GM23338 (cell line): ENCODE measurements at regions not wholly inside any gene's neighbourhood (a gene's known extent, or its start where the extent isn't known, plus 50 kb on each side); places are given as distances from the start of the nearest gene placed in this dataset.

ENCODE experiments used
- ATAC-seq: fragments of 200-7000 bp; cut with Tn5 transposase; 3 replicates; pipeline ENCODE4 v1.9.1; 2020
- DNase-seq: peaks from one replicate; pipeline ENCODE4 v3.0.0-alpha.2; 2015; ENCODE audit warnings: low spot score
- H2AFZ ChIP-seq: fragments of 200-600 bp; sonication (generic); 2 replicates; pipeline ENCODE4 v1.8.0; 2016; ENCODE audit warnings: antibody characterized with exemption, mild to moderate bottlenecking, moderate library complexity
- H3F3A ChIP-seq: fragments of 200-600 bp; sonication (generic); replicated peaks from 2 replicates; pipeline ENCODE4 v1.8.0; 2017; ENCODE audit warnings: antibody characterized with exemption, mixed run types, low read depth
- H3K27ac ChIP-seq: fragments of 200-600 bp; sonication (generic); 2 replicates; pipeline ENCODE4 v1.6.1; 2016; ENCODE audit warnings: low read depth
- H3K27me3 ChIP-seq: fragments of 200-600 bp; sonication (generic); 2 replicates; pipeline ENCODE4 v1.8.0; 2016; ENCODE audit warnings: mild to moderate bottlenecking, mixed run types, moderate library complexity; ENCODE audit not compliant: insufficient read depth
- H3K36me3 ChIP-seq: fragments of 200-600 bp; sonication (generic); 2 replicates; pipeline ENCODE4 v1.8.0; 2016; ENCODE audit warnings: mild to moderate bottlenecking; ENCODE audit not compliant: insufficient read depth
- H3K4me1 ChIP-seq: fragments of 200-600 bp; sonication (generic); 2 replicates; pipeline ENCODE4 v1.8.0; 2016; ENCODE audit warnings: mild to moderate bottlenecking, moderate library complexity; ENCODE audit not compliant: insufficient read depth
- H3K4me2 ChIP-seq: fragments of 200-600 bp; sonication (generic); 2 replicates; pipeline ENCODE4 v1.7.1; 2017; ENCODE audit warnings: mixed run types
- H3K4me3 ChIP-seq: fragments of 200-600 bp; sonication (generic); 2 replicates; pipeline ENCODE4 v1.6.1; 2016; ENCODE audit warnings: mixed run types
- H3K79me2 ChIP-seq: fragments of 200-600 bp; sonication (generic); replicated peaks from 2 replicates; pipeline ENCODE4 v1.8.0; 2017; ENCODE audit warnings: mild to moderate bottlenecking; ENCODE audit not compliant: insufficient read depth
- H3K9me2 ChIP-seq: fragments of 200-600 bp; sonication (generic); 2 replicates; pipeline ENCODE4 v1.8.0; 2017; ENCODE audit not compliant: insufficient read depth
- H4K20me1 ChIP-seq: fragments of 200-600 bp; sonication (generic); replicated peaks from 2 replicates; pipeline ENCODE4 v1.8.0; 2017; ENCODE audit warnings: mild to moderate bottlenecking; ENCODE audit not compliant: insufficient read depth
- H3K27ac Mint-ChIP-seq: 2 replicates; pipeline ENCODE4 v1.8.0; 2020; ENCODE audit warnings: inconsistent platforms, mild to moderate bottlenecking, moderate library complexity, mixed read lengths
- H3K27me3 Mint-ChIP-seq: 3 replicates; pipeline ENCODE4 v1.8.0; 2022; ENCODE audit warnings: low read depth, mild to moderate bottlenecking, moderate library complexity, mixed read lengths, inconsistent platforms; ENCODE audit not compliant: insufficient read depth, poor library complexity
- H3K36me3 Mint-ChIP-seq: 3 replicates; pipeline ENCODE4 v1.8.0; 2021; ENCODE audit warnings: low read depth, mild to moderate bottlenecking, inconsistent platforms, moderate library complexity, mixed read lengths
- H3K4me1 Mint-ChIP-seq: 3 replicates; pipeline ENCODE4 v1.8.0; 2020; ENCODE audit warnings: mild to moderate bottlenecking, inconsistent platforms, mixed read lengths
- H3K4me3 Mint-ChIP-seq: 3 replicates; pipeline ENCODE4 v1.8.0; 2021; ENCODE audit warnings: moderate library complexity, mild to moderate bottlenecking, inconsistent platforms, mixed read lengths
- H3K9me3 Mint-ChIP-seq: 3 replicates; pipeline ENCODE4 v1.8.0; 2020; ENCODE audit warnings: moderate library complexity, mild to moderate bottlenecking, inconsistent platforms, mixed read lengths
- CREB1 ChIP-seq: fragments of 250-450 bp; sonication (Bioruptor Pico); IDR thresholded peaks from 2 replicates; pipeline ENCODE4 v1.5.0; 2020; ENCODE audit warnings: low read depth, mild to moderate bottlenecking, moderate library complexity
- CTCF ChIP-seq, 2 experiments: fragments of 200-600 bp in 1 of 2; sonication (generic) in 1 of 2; conservative IDR thresholded peaks; 2 replicates each; pipeline versions ENCODE4 v1.5.1 to v1.6.1; 2016 to 2017; ENCODE audit warnings: antibody characterized with exemption in 2 of 2, low read depth in 2 of 2, mild to moderate bottlenecking in 2 of 2, moderate library complexity in 1 of 2
- ETS1 ChIP-seq: IDR thresholded peaks from 2 replicates; pipeline ENCODE4 v1.6.1; 2016; ENCODE audit warnings: antibody characterized with exemption
- EZH2 ChIP-seq: fragments of 200-600 bp; sonication (generic); IDR thresholded peaks from one replicate; pipeline ENCODE4 v1.8.0; 2017; ENCODE audit warnings: antibody characterized with exemption, mild to moderate bottlenecking, low read depth; ENCODE audit not compliant: unreplicated experiment
- EZH2phosphoT487 ChIP-seq: fragments of 200-600 bp; sonication (generic); IDR thresholded peaks from one replicate; pipeline ENCODE4 v1.8.1; 2018; ENCODE audit warnings: antibody characterized with exemption; ENCODE audit not compliant: unreplicated experiment
- JUNB ChIP-seq: IDR thresholded peaks from one replicate; pipeline ENCODE4 v1.6.1; 2016; ENCODE audit warnings: antibody characterized with exemption; ENCODE audit not compliant: unreplicated experiment
- NANOG ChIP-seq: IDR thresholded peaks from 2 replicates; pipeline ENCODE4 v1.6.1; 2016; ENCODE audit warnings: antibody characterized with exemption, borderline replicate concordance
- POLR2AphosphoS5 ChIP-seq: IDR thresholded peaks from 2 replicates; pipeline ENCODE4 v1.6.1; 2016; ENCODE audit warnings: antibody characterized with exemption, low read depth
- REST ChIP-seq: IDR thresholded peaks from one replicate; pipeline ENCODE4 v1.6.1; 2018; ENCODE audit warnings: antibody characterized with exemption; ENCODE audit not compliant: unreplicated experiment
- STAT1 ChIP-seq: IDR thresholded peaks from one replicate; pipeline ENCODE4 v1.6.1; 2016; ENCODE audit warnings: antibody characterized with exemption; ENCODE audit not compliant: unreplicated experiment
- ZNF114 ChIP-seq: fragments of 250-450 bp; sonication (Bioruptor Pico); IDR thresholded peaks from 2 replicates; pipeline ENCODE4 v1.5.0; 2020; ENCODE audit warnings: mild to moderate bottlenecking, moderate library complexity
- ZNF331 ChIP-seq: fragments of 250-450 bp; sonication (Bioruptor Pico); IDR thresholded peaks from 2 replicates; pipeline ENCODE4 v1.5.0; 2020; ENCODE audit warnings: low read depth, mild to moderate bottlenecking, moderate library complexity
- ZNF462 ChIP-seq: fragments of 250-450 bp; sonication (Bioruptor Pico); IDR thresholded peaks from 2 replicates; pipeline ENCODE4 v1.5.0; 2020; ENCODE audit warnings: mild to moderate bottlenecking, moderate library complexity

- H4K20me1 ChIP-seq, result no peaks in the 10 kb centered on the region
- Mint-ChIP-seq H3K27me3 (peaks cover 4% of the 10 kb centered on the region), H3K9me3 (no peaks in the 10 kb centered on the region), H3K4me3 (no peak overlapping the region), H3K27ac (no peak overlapping the region), H3K36me3 (no peaks in the 10 kb centered on the region), H3K4me1 (peaks cover 21% of the 10 kb centered on the region; the same call in 2 of the 3 replicates)
- H3K9me2 ChIP-seq, result no peaks in the 10 kb centered on the region
- ATAC-seq (no peak), DNase-seq (no peak)
- TF ChIP-seq ZNF114 (CRISPR knock-in tag) (no peak), ZNF331 (CRISPR knock-in tag) (no peak), ETS1 (no peak), EZH2phosphoT487 (no peak), ZNF462 (CRISPR knock-in tag) (no peak), JUNB (no peak), EZH2 (no peak), POLR2AphosphoS5 (no peak), CTCF (conservative IDR thresholded peaks at IDR 0.05; ENCODE audit: low read depth in 2 of 2) (no peak), REST (no peak), STAT1 (no peak), NANOG (no peak), CREB1 (CRISPR knock-in tag) (no peak)
- no peak overlapping the region for H2AFZ ChIP-seq
- no peaks in the 10 kb centered on the region for H3K79me2 ChIP-seq
- H3F3A ChIP-seq, result no peaks in the 10 kb centered on the region
- no peaks in the 10 kb centered on the region for H3K36me3 ChIP-seq
- H3K27ac ChIP-seq, result no peak overlapping the region
- no peak overlapping the region for H3K4me3 ChIP-seq
- no peaks in the 10 kb centered on the region for H3K27me3 ChIP-seq
- no peak overlapping the region for H3K4me2 ChIP-seq
- H3K4me1 ChIP-seq, result peaks cover 24% of the 10 kb centered on the region
These were observed 51.3 kb upstream of the ATXN3L start for GRCh38 chrX:13371186-13371585.
